ENCODE measurements at regions not wholly inside any gene's neighbourhood (a gene's known extent, or its start where the extent isn't known, plus 50 kb on each side); places are given as distances from the start of the nearest gene placed in this dataset. TPM values are rescaled to one million over a fixed set of nuclear protein-coding genes. Genes with fewer than 3 reads are reported as not detected.
A peak's percentile ranks its signal among the peaks of the same experiment; 100 is the strongest.

DNA sequence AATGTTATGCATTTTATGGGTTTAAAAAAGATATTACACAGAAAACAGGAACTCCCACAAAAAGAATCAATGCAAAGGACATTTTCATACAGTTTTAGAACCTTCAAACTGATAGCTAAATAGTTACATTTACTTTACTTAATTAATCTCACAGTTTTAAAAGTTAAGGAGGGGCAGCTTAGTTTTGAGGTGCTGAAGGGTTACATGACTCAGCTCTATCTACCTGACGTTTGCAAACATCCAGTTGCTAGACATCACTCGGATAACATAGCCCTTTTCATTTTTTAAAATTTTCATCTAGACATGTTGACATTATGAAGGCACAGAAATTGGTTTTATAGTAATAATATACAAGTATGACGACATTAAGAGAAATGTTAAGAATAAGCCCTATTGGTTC, 53.7 kb upstream of the HSD17B12 start:
- Histone ChIP-seq H3K4me2 (ENCODE audit: low read length) (no peak overlapping the region), H3K4me3 (ENCODE audit: insufficient read depth, low read depth, low read length) (no peak overlapping the region), H2AFZ (ENCODE audit: low read depth, low read length) (no peak overlapping the region), H3K27me3 (ENCODE audit: insufficient read depth, low read length) (no peaks in the 10 kb centered on the region), H3K27ac (ENCODE audit: low read depth, low read length) (no peak overlapping the region), H3K36me3 (ENCODE audit: insufficient read depth, low read length) (no peaks in the 10 kb centered on the region), H4K20me1 (ENCODE audit: insufficient read depth, low read length) (no peaks in the 10 kb centered on the region), H3K9me3 (ENCODE audit: insufficient read depth, low read depth, low read length) (no peaks in the 10 kb centered on the region), H3K79me2 (ENCODE audit: insufficient read depth, low read length) (no peaks in the 10 kb centered on the region), H3K9ac (ENCODE audit: low read length) (no peak overlapping the region), H3K4me1 (ENCODE audit: insufficient read depth, low read length) (no peaks in the 10 kb centered on the region)
- Mint-ChIP-seq H3K27me3 (ENCODE audit: low read depth, unreplicated experiment) (peaks cover 2% of the 10 kb centered on the region), H3K4me1 (ENCODE audit: low read depth, unreplicated experiment) (no peaks in the 10 kb centered on the region), H3K36me3 (ENCODE audit: low read depth, unreplicated experiment) (no peaks in the 10 kb centered on the region), H3K27ac (ENCODE audit: unreplicated experiment) (no peak overlapping the region), H3K9me3 (ENCODE audit: unreplicated experiment) (no peaks in the 10 kb centered on the region), H3K4me3 (ENCODE audit: unreplicated experiment) (no peak overlapping the region)
- no peak for FAIRE-seq
- TF ChIP-seq EZH2 (IDR thresholded peaks at IDR 0.05; ENCODE audit: insufficient read depth, low read length) = no peak
- TF ChIP-seq, protein P1, sequence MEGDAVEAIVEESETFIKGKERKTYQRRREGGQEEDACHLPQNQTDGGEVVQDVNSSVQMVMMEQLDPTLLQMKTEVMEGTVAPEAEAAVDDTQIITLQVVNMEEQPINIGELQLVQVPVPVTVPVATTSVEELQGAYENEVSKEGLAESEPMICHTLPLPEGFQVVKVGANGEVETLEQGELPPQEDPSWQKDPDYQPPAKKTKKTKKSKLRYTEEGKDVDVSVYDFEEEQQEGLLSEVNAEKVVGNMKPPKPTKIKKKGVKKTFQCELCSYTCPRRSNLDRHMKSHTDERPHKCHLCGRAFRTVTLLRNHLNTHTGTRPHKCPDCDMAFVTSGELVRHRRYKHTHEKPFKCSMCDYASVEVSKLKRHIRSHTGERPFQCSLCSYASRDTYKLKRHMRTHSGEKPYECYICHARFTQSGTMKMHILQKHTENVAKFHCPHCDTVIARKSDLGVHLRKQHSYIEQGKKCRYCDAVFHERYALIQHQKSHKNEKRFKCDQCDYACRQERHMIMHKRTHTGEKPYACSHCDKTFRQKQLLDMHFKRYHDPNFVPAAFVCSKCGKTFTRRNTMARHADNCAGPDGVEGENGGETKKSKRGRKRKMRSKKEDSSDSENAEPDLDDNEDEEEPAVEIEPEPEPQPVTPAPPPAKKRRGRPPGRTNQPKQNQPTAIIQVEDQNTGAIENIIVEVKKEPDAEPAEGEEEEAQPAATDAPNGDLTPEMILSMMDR (IDR thresholded peaks at IDR 0.05; ENCODE audit: insufficient read depth, low read depth, low read length) = no peak
- no peak for DNase-seq (ENCODE audit: low read depth)

Small RNA genes in the stretch of these regions (microRNA-seq; reads per million reads assigned to microRNA genes)
- gene MIR129-2 (113 reads per million, percentile 67 among the genes with 10 or more reads in this experiment), gene MIR670 (not detected)
